Glomerular endothelial cell (primary cell): ENCODE measurements at regions not wholly inside any gene's neighbourhood (a gene's known extent, or its start where the extent isn't known, plus 50 kb on each side); places are given as distances from the start of the nearest gene placed in this dataset.
"Not testable (repeated sequence)": the region's sequence is repeated elsewhere in the genome, so short reads cannot be mapped to it uniquely, and the experiment has no call there.

Experiments
- DNase-seq: peaks from one replicate; pipeline ENCODE4 v3.0.0-alpha.2; 2011; ENCODE audit warnings: low read depth, low spot score; ENCODE audit errors: extremely low read depth

DNA sequence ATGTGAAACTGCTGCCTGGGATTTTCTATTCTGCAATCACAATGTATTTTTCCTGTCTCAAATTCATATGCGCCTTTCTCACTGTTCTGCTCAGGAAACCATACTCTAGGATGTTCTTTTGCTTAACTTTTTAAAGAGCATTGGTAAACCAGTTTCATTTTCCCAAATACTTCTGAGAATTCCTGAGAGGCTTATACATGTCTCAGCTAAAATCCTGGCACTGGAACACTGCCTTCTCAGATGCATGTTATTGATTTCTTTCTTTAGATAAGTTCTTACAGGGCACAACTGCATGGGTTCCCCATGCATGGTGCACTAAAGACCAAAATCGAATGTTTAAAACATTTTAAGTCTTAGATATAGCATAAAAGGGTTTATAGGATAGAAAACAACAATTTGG, 178.3 kb upstream of the PLSCR5 start:
- DNase-seq: no peak

DNA sequence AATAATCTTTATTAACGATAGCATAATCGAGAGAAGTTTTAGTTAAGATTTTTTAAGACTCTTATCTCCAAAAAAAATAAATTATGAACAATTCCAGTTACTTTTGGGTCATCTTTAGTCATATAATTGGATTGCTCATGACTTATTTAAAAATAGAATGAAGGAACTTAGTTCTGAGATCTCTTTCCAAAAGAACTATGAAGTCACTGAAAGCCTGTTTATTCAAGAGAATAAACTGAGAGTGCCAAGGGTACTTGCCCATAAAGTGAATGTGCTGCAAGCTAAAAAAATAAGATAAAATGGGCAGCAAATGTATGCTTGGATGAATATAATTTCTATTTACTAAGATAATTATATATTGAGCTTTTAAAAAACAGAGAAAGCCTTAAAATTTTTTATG, 176.5 kb upstream of the PLSCR5 start:
- DNase-seq: no peak

DNA sequence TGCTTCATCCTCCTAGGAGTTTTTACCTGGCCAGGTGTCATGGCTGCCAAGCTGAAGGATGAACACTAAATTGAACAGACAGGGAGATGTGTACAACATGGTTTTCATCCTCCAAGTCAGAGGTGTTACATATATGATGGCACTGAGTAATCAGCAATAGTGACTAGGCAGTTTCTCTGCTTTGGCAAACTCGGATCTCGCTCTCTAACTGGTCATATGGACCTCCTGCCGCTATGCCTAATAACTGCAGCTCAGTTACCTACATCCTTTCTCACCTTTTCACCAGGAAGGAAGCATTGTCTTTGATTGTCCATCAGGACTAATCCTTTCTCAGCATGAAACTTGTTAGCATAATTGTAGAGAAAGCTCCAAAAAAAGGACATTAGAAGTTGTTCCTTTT, 175.9 kb upstream of the PLSCR5 start:
- no peak for DNase-seq

DNA sequence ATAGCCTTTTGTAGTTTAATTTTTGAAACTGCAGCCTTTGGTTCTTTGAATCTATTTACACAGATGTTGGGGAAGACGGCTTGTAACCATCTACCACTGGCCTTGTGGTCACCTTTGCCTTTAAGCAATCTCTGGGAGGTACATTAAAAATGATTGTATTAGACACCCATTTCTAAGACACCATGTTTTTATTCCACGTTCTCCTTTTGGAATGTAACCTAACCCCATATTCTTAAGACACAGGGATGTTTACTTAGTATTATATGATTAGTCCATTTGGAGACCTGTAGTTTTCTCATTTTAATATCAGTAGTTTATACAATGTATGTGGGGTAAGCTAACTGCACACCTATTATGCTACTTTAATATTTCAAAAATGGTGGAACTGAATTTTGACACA, 175.1 kb upstream of the PLSCR5 start:
- no peak for DNase-seq

DNA sequence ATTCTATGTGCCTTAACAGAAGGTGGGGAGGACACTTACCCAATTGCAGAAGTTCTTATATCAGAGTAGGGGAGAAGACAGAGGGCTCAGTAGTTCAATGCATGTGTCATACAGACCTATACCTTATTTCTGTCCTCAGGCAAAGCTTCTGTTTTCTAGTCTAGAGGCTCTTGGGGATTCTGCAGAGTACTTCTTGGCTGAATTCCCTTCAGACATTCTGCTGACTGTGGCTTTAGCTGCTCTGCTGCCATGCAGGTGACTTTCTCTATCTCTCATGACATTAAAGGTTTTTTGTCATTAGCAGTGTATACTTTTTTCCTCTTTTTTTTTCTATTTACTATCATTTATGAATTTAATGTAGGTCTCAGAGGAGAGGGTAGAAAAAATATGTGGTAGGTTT, 172.8 kb upstream of the PLSCR5 start:
- no peak for DNase-seq

DNA sequence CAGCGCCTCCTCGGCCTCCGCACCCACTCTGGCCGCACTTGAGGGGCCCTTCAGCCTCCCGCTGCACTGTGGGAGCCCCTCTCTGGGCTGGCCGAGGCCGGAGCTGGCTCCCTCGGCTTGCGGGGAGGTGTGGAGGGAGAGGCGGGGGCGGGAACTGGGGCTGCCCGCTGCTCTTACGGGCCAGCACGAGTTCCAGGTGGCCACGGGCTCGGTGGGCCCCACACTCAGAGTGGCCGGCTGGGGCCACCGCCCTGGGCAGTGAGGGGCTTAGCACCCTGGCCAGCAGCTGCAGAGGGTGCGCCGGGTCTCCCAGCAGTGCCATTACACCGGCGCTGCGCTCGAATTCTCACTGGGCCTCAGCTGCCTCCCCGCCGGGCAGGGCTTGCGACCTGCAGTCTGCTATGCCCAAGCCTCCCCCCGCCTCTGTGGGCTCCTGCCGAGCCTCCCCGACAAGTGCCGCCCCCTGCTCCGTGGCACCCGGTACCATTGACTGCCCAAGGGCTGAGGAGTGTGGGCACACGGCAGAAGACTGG, 167.1 kb upstream of the PLSCR5 start:
- no peak for DNase-seq

DNA sequence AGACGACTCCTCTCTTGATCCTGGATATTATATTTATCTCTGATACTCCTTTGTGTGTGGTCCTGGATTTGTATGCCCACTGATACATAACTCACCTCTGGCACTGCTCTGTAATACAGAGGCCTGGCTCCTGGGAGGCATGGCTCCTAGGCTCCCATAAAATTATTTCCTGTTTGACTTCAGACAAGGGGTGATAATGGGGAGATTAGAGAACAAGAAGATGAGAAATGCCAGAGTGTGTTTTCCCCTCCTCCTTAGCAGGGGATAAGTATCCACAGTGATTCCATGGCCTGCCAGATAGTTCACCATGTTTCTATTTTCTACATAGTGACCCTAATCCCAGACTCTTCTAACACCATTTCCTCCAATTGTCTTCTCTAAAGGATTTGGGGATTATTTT, 165.7 kb upstream of the PLSCR5 start:
- no peak for DNase-seq

DNA sequence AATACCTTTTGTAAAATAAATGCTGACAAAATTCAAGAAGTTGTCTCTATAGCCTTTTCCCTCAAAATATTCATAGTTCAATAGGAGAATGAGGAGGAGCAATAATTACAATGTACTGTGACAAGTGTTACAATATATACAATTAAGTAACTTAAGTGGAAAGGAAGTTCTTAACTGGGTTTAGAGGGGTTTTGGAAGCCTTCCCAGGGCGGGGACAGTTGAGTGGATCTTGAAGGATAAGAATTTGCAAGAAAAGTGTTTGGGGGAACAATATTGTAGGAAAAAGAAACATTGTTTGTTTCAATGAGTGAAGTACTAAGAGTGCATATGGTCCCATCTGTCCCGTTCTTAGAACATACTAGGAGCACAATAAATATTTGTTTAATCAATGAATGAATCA, 165.2 kb upstream of the PLSCR5 start:
- no peak for DNase-seq

DNA sequence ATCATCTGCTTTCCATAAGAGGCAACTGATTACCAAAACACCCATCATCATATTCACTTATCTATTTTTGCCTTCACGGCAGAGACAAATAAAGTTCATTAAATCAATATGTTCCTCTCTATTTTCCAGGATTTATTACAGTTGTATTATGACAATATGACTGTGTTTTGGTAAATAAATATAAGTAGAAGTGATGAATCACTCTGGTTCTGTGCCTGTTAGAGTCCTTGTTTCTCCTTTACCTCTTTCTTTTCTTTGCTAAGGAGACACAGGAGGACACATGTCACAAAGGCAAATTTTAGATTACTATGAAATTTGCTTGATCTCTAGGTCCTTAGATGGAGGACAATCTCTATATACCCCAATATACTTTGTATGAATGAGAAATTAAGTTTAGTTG, 152.6 kb upstream of the PLSCR5 start:
- no peak for DNase-seq

DNA sequence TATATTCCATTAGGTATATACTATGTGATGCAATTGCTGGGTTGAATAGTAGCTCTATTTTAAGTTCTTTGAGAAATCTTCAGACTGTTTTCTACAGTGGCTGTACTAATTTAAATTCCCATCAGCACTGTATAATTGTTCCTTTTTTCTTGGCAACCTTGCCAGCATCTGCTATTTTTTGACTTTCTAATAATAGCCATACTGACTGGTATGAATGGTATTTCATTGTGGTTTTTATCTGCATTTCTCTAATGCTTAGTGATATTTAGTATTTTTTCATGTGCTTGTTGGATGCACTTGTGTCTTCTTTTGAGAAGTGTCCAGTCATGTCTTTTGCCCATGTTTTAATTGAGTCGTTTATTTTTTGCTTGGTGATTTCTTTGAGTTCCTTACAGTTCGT, 145.1 kb upstream of the PLSCR5 start:
- no peak for DNase-seq

DNA sequence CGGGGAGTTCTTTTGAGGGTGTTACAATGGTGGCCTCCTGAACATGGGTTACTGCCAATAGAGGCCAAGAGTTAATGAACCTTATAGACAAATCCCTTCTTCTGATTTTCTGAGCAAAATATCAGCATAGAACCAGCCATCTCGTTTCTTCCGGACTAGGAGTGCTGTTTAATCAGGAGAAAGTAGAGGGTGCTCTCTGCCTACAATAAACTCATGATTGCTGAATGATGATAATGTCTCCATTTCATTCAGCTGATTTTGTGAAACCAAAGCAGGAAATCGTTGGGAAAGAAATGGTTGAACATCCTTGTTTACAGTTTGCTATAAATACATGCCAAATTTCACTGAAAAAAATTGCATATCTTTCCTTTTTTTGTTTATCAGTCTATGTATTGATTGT, 142.8 kb upstream of the PLSCR5 start:
- peak; percentile 9 for DNase-seq

DNA sequence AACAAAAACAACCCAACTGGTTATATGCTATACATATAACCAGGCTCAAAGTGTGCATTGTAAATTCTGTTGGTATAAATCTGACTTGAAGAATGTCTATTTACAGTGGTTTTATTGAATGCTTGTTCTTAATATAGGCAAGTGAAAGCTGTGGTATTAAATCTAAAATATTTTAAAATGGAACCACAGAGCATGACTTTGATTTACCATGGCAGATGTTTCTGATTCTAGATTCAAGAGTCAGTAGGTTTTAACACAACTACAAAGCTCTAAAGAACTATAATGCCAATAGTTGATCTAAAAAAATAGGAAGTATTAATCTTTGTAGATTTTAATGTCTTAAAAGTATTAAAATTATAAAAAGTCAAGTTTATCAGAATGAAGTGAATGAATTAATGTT, 141.9 kb upstream of the PLSCR5 start:
- no peak for DNase-seq

DNA sequence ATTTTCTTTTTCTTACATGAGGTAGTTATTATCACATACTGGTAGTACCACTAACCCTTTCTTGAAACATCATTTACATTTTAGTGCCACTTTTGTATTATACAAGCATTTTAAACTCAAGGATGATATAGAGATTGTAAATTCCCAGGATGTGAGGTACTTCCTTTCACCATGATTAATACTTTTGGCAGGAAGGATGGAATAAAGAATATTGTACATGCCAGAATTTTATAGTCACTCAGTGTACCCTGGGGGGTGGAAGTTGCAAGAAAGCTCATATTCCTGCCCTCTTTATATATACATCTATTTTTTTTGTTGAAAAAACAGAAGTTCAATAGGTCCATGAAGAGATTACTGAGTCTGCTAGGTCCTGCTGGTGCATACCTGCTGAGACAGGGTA, 141.0 kb upstream of the PLSCR5 start:
- DNase-seq: peak; percentile 27

DNA sequence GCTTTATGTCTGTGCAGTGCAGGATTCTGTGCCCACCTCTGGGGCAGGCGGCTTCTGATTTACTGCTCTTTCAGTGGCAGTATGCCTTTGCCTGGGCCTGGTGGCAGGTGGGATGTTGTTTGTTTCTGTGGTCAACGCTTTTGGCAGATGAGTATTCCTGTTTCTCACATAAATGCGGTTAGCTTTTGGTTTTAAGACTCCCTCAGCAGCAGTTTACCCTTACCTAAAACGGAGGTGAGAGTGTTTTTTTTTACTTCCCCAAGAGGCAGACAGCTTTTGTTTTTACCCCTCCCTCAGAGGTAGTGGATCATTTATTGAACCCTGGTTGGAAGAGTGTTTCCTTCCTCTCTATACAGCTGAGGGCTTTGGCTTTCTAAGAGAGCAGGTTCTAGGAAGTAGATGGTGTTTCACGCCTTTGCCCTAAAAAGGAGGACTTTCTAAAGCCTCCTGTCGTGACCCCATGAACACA, 134.1 kb upstream of the PLSCR5 start:
- no peak for DNase-seq

DNA sequence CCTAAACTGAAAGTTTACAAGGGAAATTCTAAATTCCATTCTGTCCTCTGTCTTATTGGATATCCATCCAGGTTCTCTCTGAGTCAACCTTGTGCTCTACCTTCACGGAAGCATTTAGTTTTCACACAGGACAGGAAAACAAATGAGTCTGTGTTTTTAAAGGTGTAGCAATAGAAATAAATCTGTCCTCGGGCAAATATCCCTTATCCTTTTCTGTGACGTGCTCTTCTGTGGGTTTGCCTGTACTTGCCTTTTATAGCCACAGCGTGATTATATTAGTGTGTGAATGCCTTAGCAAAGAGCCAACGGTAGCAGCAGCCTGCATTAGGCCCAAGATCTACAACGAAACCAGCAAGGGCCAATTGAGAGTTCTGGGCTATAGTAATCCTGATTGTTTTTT, 127.2 kb upstream of the PLSCR5 start:
- DNase-seq: no peak

DNA sequence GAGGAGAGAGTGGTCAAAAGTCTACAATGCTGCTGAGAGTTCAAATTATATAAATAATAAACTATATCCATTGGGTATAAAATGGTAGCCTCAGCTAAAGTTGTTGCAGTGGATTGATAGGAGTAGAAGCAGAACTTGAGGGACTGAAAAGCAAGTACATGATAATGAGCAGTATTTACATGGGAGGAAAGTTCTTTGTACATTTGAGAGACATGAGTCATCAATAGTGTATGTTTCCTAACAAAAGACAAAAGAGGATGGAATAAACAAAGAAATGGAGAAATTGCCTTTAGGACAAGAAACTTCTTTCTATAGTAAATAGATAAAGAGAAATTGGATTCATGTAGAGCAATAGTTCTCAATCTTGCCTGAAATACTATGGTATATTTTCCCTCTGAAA, 110.0 kb upstream of the PLSCR5 start:
- DNase-seq: no peak

DNA sequence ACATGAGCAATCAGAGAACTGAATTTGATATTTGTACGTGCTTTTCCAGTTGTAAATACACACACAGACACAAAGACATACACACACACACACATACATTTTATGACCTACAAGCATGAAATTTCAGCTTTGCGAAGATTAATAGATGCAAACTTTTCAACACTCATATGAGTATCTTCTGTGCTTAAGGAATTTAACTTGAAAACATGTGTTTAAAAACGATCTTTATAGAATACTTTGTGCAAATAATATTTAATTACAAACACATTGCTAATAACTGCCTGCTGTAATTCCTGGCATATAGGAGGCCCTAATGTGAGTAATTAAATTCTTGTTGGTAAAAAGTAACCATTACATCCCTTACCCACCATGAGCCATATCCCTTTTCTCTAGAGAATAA, 107.7 kb upstream of the PLSCR5 start:
- DNase-seq: no peak

DNA sequence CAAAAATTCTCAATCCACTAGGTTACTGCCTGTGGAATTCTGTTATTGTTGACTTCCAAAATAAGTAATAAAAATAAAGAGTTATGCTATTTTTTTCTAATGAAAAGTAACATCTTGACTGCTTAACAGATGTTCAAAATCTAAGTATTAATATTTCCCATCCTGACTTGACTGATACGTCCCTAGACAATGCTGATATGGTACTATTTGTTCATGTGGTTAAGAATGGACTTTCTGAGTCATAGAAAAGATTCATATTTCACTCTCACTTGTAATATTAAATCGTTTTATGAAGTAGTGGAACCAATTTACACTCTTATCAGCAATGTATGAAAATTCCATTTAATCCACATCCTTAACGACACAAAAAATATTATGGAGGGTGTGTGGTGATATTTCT, 104.8 kb upstream of the PLSCR5 start:
- DNase-seq: no peak

DNA sequence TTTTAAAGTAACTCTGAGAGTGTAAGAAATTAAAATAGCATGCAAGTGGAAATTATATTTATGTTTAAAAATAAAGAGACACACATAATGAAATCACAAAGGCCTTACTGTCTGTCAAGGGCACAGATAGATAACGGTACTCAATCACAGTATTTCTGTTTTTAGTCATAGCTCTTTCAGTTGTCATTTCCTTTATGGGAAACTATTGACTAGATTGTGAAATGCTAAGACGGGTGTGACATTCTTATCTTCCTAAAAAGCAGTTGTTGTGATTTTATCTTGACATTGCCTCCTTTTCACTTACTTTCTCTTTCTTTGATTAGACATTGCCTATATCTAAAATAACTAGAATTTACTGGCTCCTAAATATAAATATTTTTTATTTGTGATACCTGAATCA, 100.1 kb upstream of the PLSCR5 start:
- DNase-seq: no peak

DNA sequence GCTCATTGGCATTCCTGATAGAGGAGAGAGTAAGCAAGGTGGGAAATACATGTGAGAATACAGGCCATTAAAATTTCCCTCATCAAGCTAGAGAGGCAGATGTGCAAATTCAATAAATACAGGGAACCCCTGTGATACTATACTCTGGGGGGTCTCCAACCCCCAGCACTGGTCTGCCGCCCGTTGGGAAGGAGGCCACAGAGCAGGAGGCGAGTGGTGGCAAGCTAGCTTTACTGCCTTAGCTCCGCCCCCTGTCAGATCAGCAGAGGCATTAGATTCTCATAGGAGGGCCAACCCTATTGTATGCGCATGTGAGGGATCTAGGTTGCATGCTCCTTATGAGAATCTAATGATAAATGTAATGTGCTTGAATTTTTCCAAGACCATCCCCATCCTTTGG, 97.1 kb upstream of the PLSCR5 start:
- DNase-seq: no peak

DNA sequence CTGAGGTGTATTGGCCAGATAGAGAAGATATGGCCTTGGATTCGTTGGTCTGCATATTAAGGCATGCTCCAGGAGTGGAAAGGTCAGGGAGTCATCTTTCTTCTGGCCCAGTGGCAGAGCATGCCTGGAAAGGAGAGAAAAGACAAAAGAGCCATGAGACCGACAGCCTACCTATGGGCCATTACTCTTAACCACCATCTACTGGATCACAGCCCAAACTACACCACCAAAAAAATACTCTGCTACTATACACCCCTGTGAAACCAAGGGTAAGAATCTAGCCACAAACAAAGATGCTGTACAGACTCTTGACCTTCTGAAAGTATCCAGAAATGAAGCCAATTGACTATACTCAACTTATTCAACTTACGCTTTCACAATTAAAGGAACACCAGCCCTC, 96.1 kb upstream of the PLSCR5 start:
- DNase-seq: no peak

DNA sequence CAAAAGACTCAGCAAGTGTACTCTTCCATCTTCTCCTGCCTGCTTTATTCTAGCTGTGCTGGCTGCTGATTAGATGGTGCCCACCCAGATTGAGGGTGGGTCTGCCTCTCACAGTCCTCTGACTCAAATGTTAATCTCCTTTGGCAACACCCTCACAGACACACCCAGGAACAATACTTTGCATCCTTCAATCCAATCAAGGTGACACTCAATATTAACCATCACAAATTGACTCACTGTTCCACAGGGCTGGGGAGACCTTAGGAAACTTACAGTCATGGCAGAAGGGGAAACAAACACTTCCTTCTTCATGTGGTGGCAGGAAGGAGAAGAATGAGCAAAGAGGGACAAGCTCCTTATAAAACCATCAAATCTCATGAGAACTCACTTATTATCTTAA, 94.9 kb upstream of the PLSCR5 start:
- not testable (repeated sequence) for DNase-seq

DNA sequence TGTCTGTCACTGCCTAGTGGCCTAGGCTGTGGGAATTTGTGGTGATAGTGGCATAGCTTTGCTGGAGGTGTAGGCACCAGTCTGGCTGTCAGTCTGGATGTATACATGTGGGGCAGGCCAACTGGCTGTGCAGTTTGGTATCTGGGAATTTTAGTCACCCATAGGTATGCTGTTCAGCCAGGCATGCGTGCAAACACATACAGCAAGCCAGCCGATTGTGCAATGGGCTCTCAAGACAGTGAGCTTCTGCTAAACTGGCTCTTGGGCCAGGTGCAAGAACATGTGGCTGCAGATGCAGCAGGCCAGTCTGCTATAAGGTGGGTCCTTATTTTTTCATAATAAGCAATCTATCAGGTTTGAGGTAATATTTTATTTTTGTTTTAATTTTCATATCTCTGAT, 87.1 kb upstream of the PLSCR5 start:
- no peak for DNase-seq
